SK-N-DZ (cell line): ENCODE measurements at regions not wholly inside any gene's neighbourhood (a gene's known extent, or its start where the extent isn't known, plus 50 kb on each side); places are given as distances from the start of the nearest gene placed in this dataset.

Experiments used
- DNase-seq: peaks from one replicate; pipeline ENCODE4 v3.0.0-alpha.2; 2015; ENCODE audit warnings: low spot score

DNA sequence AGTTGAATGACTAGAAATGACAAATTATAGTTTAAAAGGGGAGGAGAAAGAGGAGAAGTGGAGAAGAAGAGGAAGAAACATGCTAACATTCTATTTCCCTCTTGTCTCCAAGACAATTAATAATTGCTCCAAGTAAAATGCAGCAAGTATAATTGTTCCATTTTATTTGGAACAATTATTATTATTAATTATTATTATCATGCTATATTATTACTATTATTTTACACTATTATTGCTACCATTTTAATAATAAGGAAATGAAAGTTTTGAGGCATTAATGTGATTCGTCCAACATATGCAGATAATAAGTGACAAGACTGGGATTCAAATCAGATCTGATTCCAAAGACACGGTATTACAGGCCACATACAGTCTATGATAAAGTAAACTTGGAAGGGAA, 293.6 kb upstream of the ZC3H12C start:
- no peak for DNase-seq

DNA sequence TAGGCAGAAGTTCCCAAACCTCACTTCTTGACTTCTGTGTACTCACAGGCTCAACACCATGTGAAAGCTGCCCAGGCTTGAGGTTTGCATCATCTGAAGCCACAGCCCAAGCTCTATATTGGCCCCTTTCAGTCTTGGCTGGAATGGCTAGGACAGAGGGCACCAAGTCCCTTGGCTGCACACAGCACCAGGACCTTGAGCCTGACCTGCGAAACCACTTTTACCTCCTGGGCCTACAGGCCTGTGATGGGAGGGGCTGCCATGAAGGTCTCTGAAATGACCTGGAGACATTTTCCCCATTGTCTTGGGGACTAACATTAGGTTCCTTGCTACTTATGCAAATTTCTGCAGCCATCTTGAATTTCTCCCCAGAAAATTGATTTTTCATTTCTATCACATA, 288.3 kb upstream of the ZC3H12C start:
- no peak for DNase-seq

DNA sequence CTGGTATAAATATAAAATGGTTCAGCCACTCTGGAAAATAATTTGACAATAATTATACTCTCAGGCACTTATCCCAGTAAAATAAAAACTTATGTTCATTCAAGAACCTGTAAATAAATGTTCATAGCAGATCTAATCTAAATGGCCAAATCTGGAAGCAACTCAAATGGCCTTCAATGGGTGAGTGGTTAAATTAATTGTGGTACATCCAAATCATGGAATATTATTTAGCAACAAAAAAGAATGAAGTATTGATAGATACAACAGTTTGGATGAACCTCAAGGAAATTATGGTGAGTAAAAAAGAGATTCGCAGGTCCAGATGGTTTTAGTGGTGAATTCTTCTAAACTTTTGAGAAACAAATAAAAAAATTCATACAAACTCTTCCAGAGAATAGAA, 287.0 kb upstream of the ZC3H12C start:
- DNase-seq, result no peak

DNA sequence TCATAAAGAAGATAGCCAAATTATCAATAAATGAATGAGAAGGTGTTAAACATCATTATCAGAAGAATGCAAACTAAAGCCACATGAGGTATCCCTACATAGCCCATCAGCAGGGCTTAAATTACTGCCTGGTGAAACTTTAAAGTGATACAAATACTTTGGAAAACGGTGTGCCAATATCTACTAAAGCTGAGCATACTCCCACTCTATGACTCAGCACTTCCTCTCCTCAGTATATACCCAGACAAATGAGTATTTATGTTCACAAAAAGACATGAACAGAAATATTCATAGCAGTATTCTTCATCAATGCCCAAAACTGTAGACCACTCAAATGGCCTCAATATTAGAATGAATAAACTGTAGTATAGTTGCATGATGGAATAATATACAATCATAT, 284.6 kb upstream of the ZC3H12C start:
- no peak for DNase-seq

DNA sequence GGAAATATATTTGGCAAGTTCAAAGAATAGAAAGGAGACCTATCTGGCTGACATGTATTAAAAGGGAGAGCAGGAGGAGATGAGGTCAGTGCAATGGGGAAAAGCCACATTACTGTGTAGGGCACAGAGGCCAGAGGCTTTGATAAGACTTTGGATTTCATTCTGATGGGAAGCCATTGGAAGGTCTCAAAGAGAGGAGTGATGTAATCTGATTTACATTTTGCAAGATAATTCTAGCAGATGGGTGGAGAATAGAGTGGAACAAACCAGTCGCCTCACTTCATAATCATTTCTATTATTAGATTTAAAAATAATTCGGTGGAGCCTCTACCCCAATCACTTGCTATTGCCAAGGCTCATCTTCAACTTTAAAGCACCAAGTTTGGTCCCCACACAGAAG, 278.4 kb upstream of the ZC3H12C start:
- no peak for DNase-seq

DNA sequence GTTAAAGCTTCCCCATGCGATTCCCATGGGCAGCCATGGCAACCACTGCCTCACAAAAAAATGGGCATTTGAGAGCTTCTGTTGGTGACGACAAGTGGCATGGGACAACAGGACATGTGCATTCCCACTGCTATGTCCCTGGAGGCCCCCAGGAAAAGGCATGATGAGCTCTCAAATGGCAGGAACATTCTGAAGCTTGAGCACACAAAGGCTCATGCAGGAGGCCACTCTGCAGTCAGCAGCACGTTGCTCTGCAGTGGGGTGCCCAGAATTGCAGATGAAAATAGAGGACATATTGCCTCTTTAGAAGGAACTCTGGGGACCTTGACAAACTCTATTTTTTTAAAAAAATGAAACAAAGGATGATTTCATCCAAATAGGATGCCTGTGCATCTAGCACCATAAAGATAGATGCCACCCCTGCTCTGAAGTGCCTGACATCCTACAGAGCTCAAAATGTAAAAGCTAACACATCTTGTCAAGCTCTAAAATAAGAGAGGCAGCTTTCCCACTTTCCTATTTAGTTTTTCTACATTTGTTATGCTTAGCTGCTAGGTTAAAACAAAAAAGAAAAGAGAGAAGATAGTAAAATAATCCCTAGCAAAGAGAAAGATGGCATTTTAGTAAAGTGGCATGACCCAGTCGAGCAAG, 277.6 kb upstream of the ZC3H12C start:
- no peak for DNase-seq

DNA sequence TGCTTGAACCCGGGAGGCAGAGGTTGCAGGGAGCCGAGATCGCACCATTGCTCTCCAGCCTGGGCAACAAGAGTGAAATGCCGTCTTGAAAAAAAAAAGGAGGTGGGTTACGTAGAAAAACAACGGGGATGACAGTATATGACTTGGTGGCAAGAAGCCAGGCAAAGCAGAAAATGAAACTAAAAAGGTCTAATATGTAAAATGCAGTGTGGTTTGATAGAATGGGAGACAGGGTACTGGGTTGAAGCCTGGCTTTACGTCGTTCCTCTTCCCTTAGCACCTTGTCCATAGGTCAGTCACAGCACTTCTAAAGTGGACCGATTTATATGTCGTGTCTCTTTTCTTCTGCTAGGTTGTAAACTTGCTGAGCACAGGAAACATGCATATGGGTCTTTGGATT, 274.9 kb upstream of the ZC3H12C start:
- DNase-seq, result no peak

DNA sequence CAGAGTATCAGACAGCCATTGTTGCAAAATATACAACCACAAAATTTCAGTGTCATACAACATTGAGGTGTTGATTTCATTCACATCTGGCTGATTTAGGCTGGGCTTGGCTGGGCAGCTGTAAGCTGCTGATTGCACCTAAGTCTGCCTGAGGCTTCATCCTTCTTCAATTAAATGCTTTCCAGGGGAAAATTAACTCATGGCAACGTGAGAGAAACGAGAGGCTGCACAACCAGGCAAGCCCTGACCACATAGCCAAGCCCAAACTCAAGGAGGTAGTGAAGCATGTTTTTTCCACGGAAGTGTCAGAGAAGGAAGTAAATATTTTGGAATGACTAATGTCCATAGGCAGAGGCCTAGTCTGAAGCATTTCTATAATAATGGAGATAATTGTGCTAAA, 273.8 kb upstream of the ZC3H12C start:
- DNase-seq, result no peak

DNA sequence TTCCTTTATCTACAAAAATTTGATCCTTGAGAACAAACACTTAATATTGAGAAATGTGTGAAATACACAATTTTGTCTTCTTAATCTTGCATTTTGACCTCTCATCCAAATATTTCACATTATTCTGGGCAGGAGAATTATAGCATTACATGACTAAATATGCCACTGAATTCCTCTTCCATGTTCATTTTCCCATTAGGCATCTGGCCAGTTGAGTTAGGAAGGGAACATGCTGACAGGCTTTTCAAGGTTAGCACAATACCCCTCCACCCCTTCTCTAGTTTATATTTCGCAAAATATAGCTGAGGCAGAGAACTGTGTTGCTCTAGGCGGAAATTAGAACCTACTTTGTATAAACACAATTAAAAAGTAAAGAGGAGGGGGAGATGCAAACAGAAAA, 271.7 kb upstream of the ZC3H12C start:
- no peak for DNase-seq

DNA sequence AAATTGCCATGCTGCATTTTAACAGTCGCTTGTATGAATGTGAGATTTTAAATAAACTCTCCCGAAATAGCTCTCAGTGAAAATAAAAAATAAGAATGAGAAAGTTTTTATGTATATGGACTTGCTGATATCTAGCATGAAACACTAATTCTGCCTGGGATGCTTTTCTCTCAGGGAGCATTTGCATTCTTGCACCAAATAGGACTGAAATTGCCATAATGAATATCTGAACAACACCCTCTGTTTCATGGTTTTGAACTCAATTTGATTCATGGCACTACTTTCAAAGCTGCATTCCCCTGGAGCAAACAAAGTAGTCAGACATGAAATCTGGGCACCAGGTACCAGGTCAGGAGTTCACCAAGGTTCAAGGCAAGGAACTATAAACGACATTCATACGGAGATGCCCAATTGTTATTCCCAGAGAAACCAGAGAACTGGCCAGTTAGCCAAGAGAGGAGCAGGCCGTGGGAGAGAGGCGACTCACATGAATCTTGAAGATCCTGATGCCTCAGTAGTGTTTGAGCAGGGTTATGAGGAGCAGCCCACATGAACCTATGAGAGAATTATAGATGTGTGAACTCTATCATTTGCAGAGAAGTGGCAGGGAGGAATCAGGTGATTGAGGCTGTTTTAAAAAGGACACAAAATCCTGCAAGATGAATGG, 270.6 kb upstream of the ZC3H12C start:
- no peak for DNase-seq

DNA sequence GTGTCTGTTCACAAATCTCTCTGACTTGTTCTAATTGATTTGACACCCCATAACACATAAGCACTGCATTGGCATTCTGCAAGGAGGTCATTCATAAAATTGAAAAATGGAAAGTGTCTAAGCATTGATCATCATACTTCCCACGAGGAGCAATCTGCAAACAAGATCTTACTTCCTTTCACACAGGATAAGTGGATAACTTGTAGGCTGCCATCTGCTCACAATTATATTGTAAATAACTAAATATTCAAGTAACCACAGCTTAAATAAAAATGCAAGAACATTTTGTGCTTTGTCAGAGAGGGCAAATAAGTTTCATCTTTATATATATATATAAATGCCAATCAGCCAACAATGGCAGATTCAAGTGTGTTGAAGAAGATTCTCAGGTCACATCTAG, 264.8 kb upstream of the ZC3H12C start:
- no peak for DNase-seq

DNA sequence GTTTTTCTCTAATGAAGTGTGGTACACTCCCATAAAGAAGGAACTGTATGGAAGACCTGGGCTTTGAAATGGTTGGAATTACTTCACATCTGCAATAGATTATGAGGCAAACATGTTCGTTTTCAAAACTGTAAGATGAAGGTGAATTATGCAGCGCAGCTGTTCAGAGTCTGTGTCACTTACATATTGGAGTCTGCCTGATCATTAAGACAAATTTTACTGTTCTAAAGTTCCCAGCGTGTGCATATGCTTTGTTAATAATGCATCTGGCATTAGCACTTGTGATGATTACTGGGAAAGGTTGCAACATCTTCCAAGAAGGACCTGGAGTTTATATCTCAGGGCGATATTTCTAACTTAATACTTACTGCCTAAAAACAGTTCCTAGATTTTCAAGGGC, 255.2 kb upstream of the ZC3H12C start:
- DNase-seq, result no peak

DNA sequence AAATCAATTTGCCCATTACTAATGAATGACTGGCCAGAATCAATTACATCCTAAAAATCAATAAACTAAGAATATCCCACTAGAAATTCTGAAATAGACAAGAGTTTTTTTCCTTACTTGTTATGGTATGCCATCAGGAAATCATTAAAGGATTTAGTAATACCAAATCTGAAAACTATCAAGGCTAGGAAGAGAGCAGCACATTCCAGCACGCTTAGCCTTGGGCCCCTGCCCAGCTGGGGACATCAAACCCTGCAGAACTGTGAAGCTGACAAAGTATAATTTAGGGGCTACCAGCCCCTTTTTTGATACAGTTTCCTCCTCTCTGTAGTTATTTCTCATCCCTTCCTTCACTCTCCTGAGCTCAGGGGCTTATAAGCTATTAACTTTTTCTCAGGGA, 247.8 kb upstream of the ZC3H12C start:
- DNase-seq, result no peak

DNA sequence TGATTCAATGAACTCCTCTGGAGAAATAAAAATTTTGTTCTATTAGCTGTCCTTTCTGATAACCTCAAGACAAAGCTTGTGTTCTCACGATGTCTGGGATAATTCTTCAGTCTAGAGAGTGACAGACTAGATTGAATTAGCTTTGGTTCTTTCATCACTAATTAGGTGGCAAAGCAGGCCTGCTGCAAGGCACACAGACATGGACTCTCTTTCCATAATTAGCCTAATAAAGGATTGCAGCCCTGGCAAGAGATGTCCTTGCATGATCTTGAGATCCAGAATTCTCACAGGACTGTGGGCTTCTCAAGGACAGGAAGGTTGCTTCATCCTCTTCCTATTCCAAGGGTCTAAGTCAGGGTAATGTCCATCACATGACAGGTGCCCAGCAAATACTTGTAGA, 245.6 kb upstream of the ZC3H12C start:
- peak; percentile 2 for DNase-seq

DNA sequence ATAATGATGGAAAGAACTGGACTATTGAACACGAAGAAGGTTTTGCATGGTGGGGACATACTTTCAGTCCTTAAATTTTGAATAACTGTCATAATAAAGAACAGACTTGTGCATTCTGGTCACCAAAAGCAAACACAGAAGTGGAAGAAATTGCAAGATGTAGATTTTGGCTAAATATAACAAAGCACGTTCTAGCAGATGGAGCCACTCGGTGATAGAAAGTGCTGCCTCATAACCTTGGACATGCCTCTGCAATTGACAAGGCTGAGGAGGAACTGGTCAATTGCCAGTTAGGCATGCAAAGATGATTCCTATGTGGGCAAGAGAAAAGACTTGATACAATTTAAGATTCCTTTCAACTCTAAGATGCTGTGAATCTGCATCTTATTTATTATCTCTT, 244.1 kb upstream of the ZC3H12C start:
- no peak for DNase-seq

DNA sequence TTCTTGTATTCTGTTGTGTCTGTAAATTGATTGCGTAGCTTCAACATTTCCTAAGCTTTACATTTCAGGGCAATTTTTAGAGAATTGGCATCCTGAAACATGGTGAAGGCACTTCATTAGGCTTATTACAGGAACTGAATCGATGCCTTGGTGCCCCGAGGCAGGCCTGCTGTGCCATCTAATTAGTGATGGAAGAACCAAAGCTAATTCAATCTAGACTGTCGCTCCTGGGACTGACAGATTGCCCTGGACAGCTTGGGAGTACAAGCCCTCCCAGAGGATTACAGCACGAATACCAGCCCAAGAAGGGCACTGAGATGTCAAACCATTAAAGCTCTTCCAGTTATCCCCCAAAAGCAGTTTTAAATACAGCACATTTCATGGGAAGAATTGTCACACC, 243.2 kb upstream of the ZC3H12C start:
- DNase-seq, result no peak

DNA sequence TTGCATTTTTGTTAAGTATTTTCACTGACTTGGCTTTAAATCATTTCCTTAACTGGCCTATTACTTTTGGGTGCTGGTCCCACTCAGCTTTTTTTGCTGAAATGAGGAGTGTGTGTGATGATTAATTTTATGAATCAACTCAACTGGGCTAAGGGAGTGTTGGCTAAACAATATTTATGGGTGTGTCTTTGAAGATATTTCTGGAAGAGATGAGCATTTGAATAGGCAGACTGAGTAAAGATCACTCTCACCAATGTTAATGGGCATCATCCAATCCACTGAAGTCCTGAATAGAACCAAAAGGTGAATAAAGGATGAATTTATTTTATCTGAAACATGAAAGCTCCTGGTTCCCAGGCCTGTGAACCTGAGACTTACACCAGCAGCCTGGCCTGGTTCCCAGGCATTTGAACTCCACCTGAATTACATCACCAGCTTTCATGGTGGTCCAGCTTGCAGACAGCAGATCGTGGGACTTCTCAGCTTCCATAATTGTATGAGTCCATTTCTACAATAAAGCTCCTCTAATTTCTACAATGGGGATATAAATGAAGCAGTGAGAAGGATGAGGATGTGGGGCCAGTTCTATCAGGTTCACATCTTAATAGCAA, 241.3 kb upstream of the ZC3H12C start:
- no peak for DNase-seq

DNA sequence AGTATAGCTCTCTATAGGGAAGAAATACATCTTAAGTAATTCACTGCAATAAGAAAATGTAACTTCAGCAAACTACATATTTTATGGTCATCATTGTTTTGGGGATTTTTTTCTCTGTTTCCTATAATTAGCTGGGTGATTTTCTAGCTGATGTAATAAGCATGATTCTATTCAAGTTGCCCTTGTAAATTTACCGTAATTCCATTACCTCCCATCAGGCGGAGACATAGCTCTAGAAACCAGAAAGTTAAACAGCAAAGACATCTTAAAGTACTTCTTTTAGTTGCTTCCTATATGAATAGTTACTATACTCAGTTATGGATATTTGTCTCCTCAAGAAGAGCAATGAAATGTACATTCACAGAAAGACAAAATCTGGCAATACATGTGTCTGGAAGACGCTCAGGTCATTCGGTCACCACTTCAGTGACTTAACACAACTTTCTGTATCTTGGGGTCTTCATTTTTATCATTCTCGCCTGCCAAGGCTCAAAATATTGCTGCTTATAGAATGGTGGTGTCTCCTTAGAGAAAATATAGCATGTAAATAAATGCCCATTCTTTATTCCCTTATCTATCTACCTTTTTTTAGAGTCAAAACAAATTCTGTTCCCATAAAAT, 239.9 kb upstream of the ZC3H12C start:
- DNase-seq, result no peak

DNA sequence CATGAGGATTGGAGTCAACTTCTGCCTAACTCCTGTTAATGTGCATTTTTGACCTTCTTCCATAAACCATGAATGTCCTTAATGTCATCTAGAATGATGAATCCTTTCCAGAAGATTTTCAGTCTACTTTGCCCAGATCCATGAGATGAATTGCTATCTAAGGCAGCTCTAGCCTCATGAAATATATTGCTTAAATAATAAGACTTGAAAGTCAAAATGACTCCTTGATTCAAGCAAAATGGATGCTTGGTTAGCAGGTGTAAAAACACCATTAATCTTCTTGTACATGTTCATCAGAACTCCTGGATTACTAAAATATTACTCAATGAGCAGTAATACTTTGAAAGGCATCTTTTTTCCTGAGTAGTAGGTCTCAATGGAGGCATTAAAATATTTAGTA, 238.5 kb upstream of the ZC3H12C start:
- no peak for DNase-seq

DNA sequence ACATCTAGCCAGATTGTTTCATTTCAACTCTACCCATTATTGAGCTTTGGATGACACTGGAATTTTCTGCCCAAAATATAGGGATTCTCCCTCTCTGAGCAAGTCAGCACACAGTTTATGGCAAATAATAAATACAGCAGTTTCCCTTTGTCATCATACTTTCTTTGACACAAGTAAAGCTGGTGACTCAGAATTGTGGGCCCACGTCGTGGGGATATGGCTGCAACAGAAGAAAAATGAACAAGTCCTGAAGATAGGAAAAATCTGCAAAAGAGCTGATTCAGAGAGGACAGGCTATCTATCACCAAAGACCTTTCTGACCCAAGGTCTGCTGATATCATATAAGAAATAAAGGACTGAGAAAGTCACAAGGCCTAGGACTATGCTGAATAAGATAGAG, 236.3 kb upstream of the ZC3H12C start:
- DNase-seq, result no peak

DNA sequence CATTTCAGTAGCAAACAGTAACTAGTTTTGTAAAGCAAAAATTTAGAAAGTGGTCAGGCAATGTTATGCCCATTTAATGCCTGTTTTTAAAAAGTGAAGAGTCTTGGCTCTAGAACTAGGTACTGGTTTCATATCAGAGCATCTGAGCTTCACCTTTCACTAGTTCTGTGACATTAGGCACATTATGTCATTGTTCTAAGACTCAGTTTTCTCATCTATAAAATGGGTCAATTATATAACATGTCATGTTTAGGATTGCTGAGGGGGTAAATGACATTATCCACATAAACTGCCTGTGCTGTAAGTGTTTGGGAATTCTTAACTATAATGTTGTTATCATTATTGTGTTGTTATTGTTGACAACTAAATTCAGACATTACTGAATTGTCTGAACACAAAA, 235.6 kb upstream of the ZC3H12C start:
- DNase-seq, result no peak

DNA sequence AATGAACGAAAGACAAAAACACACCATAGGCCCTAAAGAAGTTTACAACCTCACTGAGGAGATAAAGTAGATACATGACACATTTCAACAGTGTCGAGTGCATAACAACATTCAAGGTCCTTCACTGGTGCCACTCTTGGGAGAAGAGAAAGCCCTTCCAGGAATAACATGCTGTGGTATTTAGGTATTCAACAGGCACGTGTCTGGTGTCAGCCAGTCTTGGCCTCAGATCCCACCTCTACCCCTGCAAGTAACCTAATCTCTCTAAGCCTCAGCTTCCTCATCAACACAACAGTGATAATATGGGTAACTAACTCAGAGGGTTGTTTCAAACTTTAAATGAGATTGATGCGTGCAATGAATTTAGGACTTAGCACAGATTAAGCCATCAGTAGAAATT, 235.0 kb upstream of the ZC3H12C start:
- no peak for DNase-seq
